B cell (primary cell): ENCODE measurements at regions not wholly inside any gene's neighbourhood (a gene's known extent, or its start where the extent isn't known, plus 50 kb on each side); places are given as distances from the start of the nearest gene placed in this dataset.

Experiments
- CTCF ChIP-seq: fragments of 200-600 bp; IDR thresholded peaks from one replicate; pipeline ENCODE4 v1.8.0; 2022; ENCODE audit warnings: antibody characterized with exemption, mild to moderate bottlenecking
- EZH2 ChIP-seq: IDR thresholded peaks from 2 replicates; pipeline ENCODE4 v1.6.1; 2012; ENCODE audit warnings: borderline replicate concordance, low read depth, mild to moderate bottlenecking, moderate library complexity, low read length; ENCODE audit not compliant: insufficient read depth, poor library complexity, severe bottlenecking

- TF ChIP-seq CTCF = no peak
- TF ChIP-seq EZH2 = no peak
Measured at GRCh38 chr4:28690890-28691289, 1830.2 kb downstream of the STIM2 start.
